ENCODE measurements at regions not wholly inside any gene's neighbourhood (a gene's known extent, or its start where the extent isn't known, plus 50 kb on each side); places are given as distances from the start of the nearest gene placed in this dataset.
"Not testable (repeated sequence)": the region's sequence is repeated elsewhere in the genome, so short reads cannot be mapped to it uniquely, and the experiment has no call there.

DNA sequence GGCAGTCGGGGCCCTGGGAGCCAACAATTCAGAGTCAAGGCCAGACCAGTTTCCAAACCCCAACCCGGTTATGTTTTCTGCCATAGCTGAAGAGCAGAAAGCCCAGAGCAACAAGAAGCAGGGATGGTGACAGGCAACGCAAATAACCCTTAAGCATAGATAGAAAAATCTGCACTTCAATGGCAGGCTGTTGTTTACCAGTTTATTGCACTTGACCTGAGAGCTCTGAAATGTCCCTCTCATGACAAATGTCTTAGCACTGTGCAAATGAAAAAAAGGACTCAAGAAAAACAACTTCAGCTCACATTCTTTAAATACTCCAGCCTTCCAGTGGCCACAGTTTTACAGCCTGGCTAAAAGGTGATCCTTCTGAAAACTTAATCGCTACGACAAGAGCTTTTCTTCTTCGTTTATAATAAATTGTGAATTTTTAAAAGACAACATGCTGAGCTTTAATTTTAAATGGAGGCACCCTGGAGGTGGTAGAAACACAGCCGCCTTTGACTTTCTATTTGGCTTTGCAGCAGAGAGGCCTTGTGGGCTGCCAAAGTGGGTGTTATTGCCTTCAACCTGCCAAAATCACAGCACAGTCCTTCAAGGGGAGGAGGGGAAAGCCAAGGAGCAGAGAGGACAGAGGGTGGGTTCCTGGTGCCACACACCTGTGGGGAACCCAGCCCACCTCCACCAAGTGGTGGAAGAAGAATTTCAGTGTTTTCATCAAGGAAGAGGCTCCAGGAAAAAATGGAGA is 289.5 kb upstream of the CDYL start:
- intact Hi-C loops (cut with micrococcal nuclease), result no loop called here
- DNase-seq (no peak), ATAC-seq (no peak)

DNA sequence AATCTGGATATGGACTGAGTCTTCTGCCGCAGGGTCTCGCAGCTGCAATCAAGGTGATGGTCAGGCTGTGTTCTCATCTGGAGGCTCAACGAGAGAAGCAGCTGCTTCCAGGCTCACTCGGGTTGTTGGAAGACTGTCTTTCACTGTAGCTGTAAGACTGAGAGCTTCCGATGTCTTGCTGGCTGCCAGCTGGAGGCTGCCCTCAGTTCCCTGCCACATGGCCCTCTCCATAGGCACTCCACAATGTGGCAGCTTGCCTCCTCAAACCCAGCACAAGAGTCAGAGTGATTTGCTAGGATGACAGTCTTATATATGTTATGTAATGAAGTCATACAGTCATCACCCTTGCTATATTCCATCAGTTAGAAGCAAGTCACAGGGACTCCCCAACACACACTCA is 290.5 kb upstream of the CDYL start:
- ATAC-seq, result no peak
- intact Hi-C loops (cut with micrococcal nuclease), result no loop called here
- no peak for DNase-seq

DNA sequence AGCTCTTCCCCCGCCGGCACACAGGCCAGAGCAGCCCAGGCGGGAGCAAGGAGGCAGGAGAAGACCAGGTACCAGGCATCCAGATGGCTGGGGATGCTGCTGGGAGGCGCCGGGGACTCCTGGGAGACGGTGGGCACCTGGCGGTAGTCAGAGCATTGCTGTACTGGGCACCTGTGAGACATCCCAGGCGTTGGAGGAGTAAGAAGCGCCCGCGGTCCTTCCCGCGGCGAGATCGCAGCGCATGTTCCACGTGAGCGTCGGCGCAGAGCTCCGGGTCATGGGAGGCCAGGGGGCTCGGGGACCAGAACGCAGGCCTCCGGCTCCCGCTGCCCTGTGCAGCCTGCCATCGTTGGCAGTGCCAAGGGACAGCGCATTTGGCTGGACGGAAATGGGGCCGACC is 293.7 kb upstream of the CDYL start:
- intact Hi-C loops (cut with micrococcal nuclease), result no loop called here
- DNase-seq (no peak), ATAC-seq (no peak)

DNA sequence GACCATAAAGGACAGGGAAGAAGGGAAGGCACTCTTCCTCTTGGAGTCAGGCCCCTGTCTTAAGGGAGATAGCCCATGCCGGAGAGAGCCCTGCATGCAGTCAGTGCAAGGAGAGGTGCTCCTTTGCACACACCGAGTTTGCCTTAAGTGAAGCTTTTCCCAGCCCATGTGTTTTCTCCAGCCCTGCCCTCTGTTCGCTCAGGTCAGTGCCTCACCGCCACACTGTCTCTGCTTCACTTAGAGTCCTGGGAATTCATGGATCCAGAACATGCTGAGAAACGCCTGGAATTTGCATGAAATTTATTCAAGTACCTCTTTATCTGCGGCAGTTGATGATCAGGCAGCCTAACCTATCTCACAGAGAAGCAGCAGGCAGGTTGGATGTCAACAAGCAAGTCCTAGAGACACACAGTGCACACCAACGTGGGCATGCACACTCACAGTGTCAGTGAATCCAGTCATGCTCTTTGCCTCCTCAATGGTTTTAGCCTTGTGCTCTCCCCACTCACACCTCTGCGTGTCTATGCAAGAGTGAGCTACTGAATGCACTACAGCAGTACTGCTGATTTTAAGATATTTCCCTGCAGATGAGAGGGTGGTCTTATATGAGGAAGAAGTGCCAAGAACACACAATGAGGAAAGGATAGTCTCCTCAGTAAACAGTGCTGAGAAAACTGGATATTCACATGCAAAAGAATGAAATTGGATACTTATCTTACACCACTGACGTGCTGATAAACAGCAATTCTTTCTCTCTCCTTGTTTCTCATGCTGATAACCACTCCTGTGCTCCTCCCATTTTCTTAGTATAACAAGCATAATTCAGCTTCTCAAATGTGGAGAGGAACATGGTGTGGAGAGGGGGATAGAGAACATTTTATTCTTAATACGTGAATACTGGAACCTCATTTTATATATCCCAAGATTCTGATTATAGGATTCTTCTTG is 295.1 kb upstream of the CDYL start:
- ATAC-seq, result no peak
- intact Hi-C loops (cut with micrococcal nuclease), result no loop called here
- no peak for DNase-seq

DNA sequence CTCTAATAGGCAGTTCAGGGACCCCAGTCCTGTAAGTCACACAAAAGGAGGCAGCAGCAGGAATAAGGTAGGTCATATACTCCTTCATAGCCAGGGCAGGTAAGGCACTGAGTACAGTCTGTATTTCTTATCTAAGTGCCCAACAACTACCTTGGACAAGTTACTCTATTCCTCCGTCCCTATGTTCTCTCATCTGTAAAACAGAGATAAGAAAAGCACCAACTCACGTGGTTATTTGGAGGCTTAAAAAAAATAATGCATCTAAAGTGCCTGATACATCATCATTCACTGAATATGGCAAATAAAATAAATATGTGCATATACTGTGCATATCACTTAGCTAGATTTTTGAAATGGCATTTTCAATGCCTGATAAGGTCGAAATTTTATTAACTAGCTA is 298.1 kb upstream of the CDYL start:
- intact Hi-C loops (cut with micrococcal nuclease), result no loop called here
- ATAC-seq, result no peak
- no peak for DNase-seq

DNA sequence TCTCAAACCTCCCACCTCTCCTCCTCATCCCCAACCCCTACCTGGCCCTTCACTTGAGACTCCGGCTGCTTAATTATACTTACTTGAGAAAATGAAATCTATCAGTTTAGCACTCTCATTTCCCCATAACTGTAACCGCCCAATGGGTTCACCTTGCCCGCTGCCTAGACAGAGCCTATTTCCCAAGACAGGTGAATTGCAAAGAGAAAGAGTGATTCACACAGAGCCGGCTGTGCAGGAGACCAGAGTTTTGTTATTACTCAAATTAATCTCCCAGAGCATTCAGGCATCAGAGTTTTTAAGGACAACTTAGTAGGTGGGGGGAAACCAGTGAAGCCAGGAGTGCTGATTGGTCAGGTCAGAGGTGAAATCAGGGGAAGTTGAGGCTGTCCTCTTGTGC is 301.4 kb upstream of the CDYL start:
- ATAC-seq (no peak), DNase-seq (no peak)
- intact Hi-C loops (cut with micrococcal nuclease), result no loop called here

DNA sequence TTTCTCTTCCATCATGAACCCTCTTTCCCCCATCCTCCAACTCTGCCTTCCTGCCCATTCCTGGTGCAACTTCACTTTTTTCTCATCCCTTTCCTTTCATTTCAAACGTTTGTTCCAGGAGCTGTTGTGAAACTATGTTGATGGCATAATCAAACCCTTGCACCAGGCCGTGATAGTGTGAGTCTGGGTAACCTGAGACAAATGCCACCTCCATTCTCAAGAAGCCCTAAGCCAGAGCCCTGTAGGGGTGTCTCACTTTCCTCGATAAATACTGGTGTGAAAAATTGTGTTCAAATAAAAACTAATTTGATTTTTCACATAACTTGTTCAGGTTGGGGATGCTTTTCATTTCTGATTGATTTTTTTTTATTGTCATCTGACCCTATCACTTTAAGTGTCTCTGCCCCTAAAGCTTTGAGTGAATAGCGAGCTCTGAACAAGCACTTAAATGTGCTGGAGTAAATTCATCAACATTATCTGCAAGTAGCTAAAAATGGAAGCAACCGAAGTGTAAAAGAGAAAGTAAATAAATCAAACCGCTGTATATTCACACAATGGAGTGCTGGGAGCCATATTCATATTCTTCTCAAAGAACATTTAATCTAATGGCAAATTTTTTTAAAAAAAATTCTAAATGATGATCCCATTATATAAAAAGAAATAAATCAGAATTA is 303.1 kb upstream of the CDYL start:
- ATAC-seq (peak; percentile 79), DNase-seq (no peak)
- intact Hi-C loops (cut with micrococcal nuclease), result no loop called here

DNA sequence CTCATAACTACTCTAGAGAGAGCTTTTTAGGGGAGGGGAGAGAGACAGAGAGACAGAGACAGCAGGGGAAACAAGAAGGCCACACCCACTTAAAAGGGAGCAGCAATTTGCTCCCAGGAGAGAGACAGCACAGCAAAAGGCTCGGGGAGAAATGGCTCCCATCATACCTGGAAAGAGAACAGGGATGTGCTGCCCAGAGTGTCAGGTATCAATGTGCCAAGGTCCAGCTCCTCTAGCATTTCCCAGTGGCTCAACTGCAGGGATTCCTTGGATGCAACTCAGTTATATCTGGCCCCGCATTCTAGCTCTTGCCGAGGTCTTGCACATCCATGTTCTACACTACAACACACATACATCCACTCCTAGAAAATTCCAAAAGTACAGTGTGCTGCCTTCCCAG is 304.0 kb upstream of the CDYL start:
- intact Hi-C loops (cut with micrococcal nuclease), result no loop called here
- DNase-seq (no peak), ATAC-seq (no peak)

DNA sequence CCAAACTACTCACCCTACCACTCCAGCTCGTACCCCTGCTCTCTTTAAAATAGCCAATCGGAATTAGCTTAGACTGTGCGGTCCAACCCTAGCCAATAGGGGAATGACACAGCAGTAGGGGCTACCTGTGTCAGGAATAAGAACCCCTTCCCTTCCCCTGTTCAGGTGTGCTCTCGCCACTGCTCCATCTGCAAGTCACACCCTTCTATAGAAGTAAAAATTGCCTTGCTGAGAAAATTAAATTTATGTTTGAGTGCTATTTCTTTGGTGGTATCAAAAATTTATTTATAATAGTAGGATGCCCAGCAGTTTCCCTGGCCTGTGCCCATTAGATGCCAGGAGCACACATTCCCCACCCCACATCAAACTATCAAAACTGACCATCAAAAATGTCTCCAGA is 304.7 kb upstream of the CDYL start:
- ATAC-seq; DNase-seq; intact Hi-C loops (cut with micrococcal nuclease): not testable (repeated sequence)

DNA sequence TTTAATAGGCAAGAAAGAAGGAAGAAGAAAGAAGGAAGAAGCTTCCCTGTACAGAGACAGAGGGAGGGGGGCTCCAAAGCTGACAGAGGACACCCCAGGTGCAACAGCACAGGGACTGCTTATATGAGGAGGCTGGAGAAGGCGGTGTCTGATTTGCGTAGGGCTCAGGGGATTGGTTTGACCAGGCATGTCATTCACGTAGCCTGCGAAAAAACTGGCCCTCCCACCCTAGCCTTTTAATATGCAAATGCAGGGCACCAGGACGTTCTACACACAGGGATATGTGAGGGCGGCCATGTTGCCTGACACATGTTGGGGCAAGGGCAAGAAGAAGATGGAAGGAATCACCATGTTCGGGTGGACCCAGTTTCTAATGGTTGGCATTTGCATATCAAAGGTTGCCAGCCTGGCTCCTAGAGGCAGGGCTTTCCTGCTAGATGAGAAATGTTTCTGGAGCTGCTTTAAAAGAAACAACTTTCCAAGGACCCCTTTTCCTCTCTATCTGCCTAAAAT is 305.4 kb upstream of the CDYL start:
- intact Hi-C loops (cut with micrococcal nuclease), result no loop called here
- DNase-seq (no peak), ATAC-seq (no peak)

DNA sequence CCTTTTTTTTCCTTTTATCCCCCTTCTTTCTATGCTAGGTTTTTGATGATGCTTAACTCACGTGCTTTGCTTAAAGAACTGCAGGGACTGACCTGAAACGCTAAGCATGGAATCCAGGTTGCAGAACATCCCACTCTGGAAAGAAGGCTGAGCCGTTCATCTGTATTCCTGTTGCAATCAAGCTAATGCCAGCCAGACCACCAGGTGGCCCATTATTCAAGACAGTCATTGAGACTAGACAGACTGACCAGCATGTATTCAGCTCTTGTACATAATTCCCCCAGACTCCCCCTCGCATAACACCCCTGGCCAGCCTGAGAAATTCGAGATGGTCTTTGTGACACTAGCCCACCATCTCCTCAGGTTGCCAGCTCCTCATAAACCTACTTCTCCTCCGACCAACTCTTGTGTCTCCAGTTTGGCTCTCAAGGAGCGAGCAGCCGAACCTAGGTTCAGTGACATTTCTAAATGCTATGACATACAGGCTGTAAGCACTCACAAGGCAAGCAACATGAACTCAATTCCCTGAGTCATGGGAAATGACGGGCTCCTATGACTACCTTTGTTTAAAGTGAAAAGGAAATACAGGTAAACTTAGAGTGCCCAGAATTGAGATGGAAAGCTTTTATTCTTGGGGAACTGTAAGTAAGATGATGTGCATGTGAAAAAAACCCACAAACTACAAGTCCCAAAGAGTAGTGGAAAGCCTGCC is 309.3 kb upstream of the CDYL start:
- ATAC-seq (no peak), DNase-seq (no peak)
- intact Hi-C loops (cut with micrococcal nuclease), result no loop called here

DNA sequence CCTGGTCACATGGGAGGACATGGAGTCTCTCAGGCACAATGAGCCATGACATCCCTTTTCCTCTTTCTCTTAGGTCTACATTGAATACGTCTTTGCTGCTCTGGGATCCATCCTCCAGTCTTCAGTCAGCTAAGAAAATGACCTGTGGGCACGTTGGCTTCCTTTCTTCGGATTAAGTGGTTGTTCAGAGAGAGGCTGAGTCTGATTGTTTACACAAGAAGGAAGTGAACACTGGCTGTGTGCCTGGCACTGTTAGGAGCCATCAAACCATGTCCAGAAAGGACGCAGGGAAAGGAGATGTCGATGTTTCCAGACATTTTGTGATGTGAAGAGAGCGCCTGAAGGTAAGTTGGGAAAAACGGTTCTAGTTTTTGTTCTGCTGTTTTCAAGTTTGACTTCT is 309.9 kb upstream of the CDYL start:
- intact Hi-C loops (cut with micrococcal nuclease), result no loop called here
- DNase-seq, result no peak
- no peak for ATAC-seq

DNA sequence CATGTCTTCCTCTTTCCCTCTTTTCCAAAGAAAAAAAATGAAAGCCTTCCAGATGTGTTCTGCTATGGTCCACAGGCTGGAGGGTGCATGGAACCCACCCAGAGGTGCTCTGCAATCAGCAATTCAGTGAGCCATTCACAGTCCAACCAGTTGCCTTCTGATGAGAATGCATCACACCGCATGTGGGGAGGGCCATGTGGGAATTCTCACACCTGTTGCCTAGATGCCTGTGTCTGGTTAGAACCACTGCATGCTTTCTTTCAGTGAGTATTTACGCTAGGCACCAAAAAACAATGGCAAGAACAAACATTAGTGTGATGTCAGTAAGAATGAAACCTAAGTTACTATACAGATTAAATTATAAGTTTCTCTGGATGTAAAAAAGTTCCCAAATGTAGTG is 311.6 kb upstream of the CDYL start:
- DNase-seq (no peak), ATAC-seq (no peak)
- intact Hi-C loops (cut with micrococcal nuclease), result no loop called here

DNA sequence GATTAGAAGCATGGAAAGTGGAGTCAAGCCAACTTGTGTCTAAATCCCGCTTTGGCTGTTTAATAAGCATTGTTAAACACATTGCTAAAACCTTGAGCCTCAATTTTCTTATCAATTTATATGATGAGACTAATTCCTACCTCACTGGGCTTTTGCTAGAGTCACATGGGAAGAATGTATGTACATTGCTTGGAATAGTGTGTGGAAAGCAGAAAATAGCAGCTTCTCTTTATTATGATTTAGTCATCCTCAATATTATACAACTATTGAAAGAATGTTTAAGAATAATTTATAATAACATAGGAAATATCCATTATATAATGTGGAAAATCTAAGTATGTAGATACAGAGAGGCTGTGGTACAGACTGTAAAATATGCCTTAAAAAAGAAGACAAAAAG is 313.0 kb upstream of the CDYL start:
- ATAC-seq (no peak), DNase-seq (no peak)
- intact Hi-C loops (cut with micrococcal nuclease), result no loop called here

DNA sequence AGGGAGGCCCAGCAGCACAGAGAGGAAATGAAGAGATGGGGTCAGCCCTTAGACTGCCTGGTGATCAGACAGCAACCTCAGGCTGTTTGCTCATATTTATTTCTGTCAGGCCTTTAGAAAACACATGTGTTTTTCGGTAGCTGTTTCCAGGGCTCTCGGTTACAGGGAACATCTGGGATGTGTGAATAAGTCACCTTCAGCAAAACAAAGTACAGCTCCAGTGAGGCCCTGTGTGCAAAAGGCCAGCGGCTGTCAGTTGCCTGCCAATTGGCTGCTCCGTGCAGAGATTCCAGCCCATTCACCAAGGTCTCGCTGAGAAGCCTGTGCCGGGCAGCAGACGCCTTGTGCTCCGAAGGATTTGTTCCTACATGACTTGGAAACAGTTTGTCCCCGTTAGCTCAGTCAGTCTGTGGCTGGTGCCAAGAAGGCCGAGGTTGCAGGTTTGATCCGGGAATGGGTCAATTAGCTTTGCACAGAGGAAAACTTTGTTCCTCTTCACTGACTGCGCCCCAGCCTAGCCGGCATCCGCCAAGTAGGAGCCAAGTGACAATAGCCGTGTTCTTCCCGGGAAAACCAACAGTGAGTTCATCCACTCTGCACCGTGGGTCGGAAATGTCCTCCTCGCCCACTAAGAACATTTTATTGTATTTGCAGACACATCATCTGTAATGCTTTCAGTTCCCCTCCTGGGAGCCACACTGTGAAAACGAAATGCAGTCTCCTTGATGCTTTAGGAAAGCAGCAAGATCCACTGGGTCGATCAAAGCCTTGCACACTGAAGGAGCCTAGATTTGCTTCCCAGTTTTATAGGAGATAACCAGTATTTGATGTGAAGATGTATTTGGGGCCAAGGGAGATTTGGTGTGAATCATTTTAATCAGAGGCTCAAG is 315.4 kb upstream of the CDYL start:
- intact Hi-C loops (cut with micrococcal nuclease), result no loop called here

DNA sequence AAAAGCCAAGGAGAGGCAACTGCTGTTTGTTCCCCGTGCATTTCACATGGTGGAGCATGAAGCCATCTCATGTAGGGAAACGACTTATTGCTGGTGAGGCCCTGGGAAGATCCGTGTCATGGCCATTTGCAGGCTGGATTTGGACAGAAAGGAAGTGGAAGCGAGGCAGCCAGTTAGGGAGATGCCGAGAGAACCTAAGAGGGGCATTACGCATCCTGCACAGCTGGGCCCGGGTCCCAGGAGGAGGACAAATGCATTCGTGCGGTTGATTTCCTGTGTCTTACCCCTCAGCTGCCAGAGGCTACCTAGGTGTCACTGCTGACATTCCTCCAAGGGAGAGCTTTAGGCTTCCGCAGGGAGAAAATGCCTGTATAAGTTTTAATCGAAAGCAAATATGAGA is 316.2 kb upstream of the CDYL start:
- intact Hi-C loops (cut with micrococcal nuclease), result no loop called here
- ATAC-seq (no peak), DNase-seq (no peak)

More for the DNA sequence above, 315.4 kb upstream of the CDYL start:
- ATAC-seq, result peak; percentile 95
- peak; percentile 82 for DNase-seq

DNA sequence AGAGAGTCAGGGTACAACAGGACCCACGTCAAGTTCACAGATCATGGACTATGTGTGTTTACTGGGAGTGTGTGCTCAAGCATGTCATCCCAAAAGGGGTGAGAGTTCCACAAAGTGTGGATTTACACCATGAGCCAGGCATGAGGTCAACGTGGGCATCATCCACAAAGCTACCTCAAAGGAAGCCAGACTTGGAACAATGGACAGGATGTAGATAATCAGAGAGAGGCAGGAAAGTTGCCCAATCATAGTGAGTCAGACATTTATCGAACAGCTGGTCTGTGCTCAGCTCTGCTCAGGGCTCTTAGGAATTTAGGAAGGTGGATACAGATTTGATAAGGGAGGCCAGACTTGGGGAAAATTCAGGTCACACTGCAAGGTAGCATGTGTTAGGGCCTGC is 317.2 kb upstream of the CDYL start:
- ATAC-seq (peak; percentile 40), DNase-seq (no peak)
- intact Hi-C loops (cut with micrococcal nuclease), result no loop called here

DNA sequence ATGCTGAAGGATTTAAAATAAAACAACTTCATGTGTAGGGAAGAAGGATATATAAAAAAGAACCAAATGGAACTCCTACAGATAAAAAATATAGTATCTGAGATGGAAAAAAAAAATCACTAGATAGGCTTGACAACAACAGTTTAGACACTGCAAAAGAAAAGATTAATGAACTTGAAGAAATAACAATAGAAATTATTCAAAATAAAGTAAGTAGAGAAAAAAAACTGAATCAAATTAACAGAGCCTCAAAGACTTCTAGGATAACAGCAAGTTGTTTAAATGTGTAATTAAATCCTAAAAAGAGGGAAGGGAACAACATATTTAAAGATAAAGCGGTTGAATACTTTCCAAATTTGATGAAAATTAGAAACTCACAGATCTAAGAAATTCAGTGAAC is 316.3 kb upstream of the ECI2 start:
- intact Hi-C loops (cut with micrococcal nuclease), result no loop called here
- DNase-seq (no peak), ATAC-seq (no peak)

All from left ventricle myocardium superior (tissue), 1 donor.